ENCODE measurements at regions not wholly inside any gene's neighbourhood (a gene's known extent, or its start where the extent isn't known, plus 50 kb on each side); places are given as distances from the start of the nearest gene placed in this dataset.

DNA sequence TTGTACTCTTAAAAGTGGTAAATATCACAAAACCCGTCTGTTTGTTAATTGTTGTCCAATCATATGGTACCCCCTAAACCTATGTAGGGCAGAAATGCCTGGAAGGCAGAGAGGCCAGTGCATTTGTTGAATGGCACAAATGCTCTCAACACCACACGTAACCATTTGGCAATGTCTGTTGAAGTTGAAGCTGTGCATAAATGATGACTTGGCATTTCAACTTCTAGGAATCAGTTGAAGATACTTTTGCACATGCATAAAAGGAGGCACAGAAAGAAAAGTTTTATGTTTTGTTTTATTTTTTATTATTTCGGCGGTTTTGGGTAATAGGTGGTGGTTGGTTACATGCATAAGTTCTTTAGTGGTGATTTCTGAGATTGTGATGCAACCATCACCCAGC lies 246.6 kb downstream of the TAF11L14 start:
- no peak for TF ChIP-seq CTCF (IDR thresholded peaks at IDR 0.05; ENCODE audit: borderline replicate concordance, insufficient read depth, low read depth, low read length)
- no peak overlapping the region for H3K4me3 ChIP-seq (ENCODE audit: low read depth, low read length)

GRCh38 chr5:17882760-17883488 lies 248.7 kb downstream of the TAF11L14 start:
- TF ChIP-seq CTCF (IDR thresholded peaks at IDR 0.05; ENCODE audit: borderline replicate concordance, insufficient read depth, low read depth, low read length) = no peak
- no peak overlapping the region for H3K4me3 ChIP-seq (ENCODE audit: low read depth, low read length)

- no peak overlapping the region for H3K4me3 ChIP-seq (ENCODE audit: low read depth, low read length)
- TF ChIP-seq CTCF (IDR thresholded peaks at IDR 0.05; ENCODE audit: borderline replicate concordance, insufficient read depth, low read depth, low read length) = no peak
Observed at GRCh38 chr5:17888155-17888554, 253.9 kb downstream of the TAF11L14 start.

GRCh38 chr5:17890501-17890900 lies 256.2 kb downstream of the TAF11L14 start:
- H3K4me3 ChIP-seq (ENCODE audit: low read depth, low read length) = no peak overlapping the region
- no peak for TF ChIP-seq CTCF (IDR thresholded peaks at IDR 0.05; ENCODE audit: borderline replicate concordance, insufficient read depth, low read depth, low read length)

DNA sequence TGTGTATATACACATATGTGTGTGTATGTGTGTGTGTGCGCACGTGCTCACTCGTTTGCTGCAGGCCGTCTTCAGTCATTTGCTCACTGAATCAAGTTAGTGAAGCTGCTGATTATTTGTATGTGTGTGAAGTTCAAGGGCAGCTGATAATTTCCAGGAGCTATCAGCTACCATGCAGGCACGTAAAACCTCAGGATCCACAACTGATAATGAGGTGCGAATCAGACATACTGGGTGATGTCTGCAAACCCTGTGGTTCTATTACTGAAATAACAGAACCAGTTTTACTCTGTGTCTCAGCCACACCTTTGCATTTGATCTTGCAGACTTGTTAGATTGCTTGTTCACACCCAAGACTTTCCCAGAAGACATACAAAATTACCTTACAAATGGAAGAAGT lies 257.6 kb downstream of the TAF11L14 start:
- no peak overlapping the region for H3K4me3 ChIP-seq (ENCODE audit: low read depth, low read length)
- no peak for TF ChIP-seq CTCF (IDR thresholded peaks at IDR 0.05; ENCODE audit: borderline replicate concordance, insufficient read depth, low read depth, low read length)

DNA sequence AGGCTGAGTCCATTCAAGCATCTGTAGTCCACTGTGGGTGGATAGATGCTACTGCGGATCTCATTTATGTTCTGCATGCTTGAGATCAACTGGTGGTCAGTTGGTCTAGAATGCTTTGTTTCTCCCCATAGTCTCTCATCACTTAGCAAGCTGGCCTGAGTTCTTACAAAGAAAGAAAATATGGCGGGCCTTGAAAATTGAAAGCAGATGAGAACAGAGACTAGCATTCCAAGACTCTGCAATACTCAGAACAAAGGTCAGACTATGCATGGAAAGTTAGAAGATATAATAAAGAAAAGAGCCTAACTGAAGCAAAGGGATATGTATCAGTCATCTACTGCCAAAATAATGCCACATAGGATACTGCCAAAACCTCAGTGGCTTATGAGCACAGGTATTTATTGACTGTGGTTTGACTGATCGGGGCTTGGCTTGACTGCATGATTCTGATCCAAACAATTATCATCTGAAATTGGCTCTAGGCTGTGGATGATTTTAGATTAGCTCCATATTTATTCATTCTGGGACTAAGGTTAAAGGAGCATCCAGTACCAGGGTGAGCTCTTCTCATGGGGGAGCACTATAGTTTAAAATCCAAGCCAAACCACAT lies 258.9 kb downstream of the TAF11L14 start:
- no peak overlapping the region for H3K4me3 ChIP-seq (ENCODE audit: low read depth, low read length)
- no peak for TF ChIP-seq CTCF (IDR thresholded peaks at IDR 0.05; ENCODE audit: borderline replicate concordance, insufficient read depth, low read depth, low read length)

All from GM12875 (cell line).